Glutamatergic neuron (in vitro differentiated cells): ENCODE measurements at regions not wholly inside any gene's neighbourhood (a gene's known extent, or its start where the extent isn't known, plus 50 kb on each side); places are given as distances from the start of the nearest gene placed in this dataset.
"Not testable (repeated sequence)": the region's sequence is repeated elsewhere in the genome, so short reads cannot be mapped to it uniquely, and the experiment has no call there.

Experiments
- DNase-seq: peaks from one replicate; pipeline ENCODE4 v3.0.0; 2022
- H3K27ac Mint-ChIP-seq: one replicate; pipeline ENCODE4 v1.8.0; 2020; ENCODE audit warnings: mild to moderate bottlenecking, mixed read lengths, inconsistent platforms; ENCODE audit not compliant: unreplicated experiment
- H3K27me3 Mint-ChIP-seq: one replicate; pipeline ENCODE4 v1.8.0; 2020; ENCODE audit warnings: mild to moderate bottlenecking, moderate library complexity, mixed read lengths, inconsistent platforms; ENCODE audit not compliant: unreplicated experiment
- H3K36me3 Mint-ChIP-seq: one replicate; pipeline ENCODE4 v1.8.0; 2020; ENCODE audit warnings: mild to moderate bottlenecking, mixed read lengths, inconsistent platforms; ENCODE audit not compliant: unreplicated experiment
- H3K4me1 Mint-ChIP-seq: one replicate; pipeline ENCODE4 v1.8.0; 2020; ENCODE audit warnings: mild to moderate bottlenecking, low read depth, mixed read lengths, inconsistent platforms; ENCODE audit not compliant: unreplicated experiment
- H3K4me3 Mint-ChIP-seq: one replicate; pipeline ENCODE4 v1.8.0; 2020; ENCODE audit warnings: mild to moderate bottlenecking, mixed read lengths, inconsistent platforms; ENCODE audit not compliant: unreplicated experiment
- H3K9me3 Mint-ChIP-seq: one replicate; pipeline ENCODE4 v1.8.0; 2020; ENCODE audit warnings: mild to moderate bottlenecking, moderate library complexity, mixed read lengths, inconsistent platforms; ENCODE audit not compliant: unreplicated experiment
- TF ChIP-seq, protein P1 (sequence below): fragments of 200-600 bp; sonication (generic); IDR thresholded peaks from one replicate; pipeline ENCODE4 v1.5.0; 2021; ENCODE audit not compliant: partially characterized antibody, unreplicated experiment

DNA sequence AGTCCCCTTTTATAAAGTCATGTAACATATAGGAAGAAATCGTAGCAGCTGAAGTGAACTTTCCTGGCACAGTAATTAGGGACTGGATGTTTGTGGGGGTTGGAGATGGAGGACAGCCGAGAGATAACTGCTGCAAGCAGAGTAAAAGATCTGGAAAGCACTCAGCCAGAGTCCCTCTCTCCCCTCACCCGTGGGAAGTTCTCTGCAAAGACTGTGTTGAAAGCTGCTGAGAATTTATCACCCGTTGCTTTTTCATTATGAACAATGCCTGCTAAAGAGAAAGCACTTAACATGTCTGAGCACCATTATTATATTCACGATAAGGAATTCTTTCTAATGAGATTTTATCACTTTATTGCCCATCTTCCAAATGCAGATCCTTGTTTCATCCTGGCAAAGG lies 248.8 kb downstream of the SHOX2 start:
- H3K36me3 Mint-ChIP-seq = no peaks in the 10 kb centered on the region
- TF ChIP-seq, protein P1, sequence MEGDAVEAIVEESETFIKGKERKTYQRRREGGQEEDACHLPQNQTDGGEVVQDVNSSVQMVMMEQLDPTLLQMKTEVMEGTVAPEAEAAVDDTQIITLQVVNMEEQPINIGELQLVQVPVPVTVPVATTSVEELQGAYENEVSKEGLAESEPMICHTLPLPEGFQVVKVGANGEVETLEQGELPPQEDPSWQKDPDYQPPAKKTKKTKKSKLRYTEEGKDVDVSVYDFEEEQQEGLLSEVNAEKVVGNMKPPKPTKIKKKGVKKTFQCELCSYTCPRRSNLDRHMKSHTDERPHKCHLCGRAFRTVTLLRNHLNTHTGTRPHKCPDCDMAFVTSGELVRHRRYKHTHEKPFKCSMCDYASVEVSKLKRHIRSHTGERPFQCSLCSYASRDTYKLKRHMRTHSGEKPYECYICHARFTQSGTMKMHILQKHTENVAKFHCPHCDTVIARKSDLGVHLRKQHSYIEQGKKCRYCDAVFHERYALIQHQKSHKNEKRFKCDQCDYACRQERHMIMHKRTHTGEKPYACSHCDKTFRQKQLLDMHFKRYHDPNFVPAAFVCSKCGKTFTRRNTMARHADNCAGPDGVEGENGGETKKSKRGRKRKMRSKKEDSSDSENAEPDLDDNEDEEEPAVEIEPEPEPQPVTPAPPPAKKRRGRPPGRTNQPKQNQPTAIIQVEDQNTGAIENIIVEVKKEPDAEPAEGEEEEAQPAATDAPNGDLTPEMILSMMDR = no peak
- no peak overlapping the region for H3K27ac Mint-ChIP-seq
- H3K4me1 Mint-ChIP-seq = peaks cover 2% of the 10 kb centered on the region
- DNase-seq = no peak
- no peaks in the 10 kb centered on the region for H3K9me3 Mint-ChIP-seq
- no peaks in the 10 kb centered on the region for H3K27me3 Mint-ChIP-seq
- H3K4me3 Mint-ChIP-seq = no peak overlapping the region

DNA sequence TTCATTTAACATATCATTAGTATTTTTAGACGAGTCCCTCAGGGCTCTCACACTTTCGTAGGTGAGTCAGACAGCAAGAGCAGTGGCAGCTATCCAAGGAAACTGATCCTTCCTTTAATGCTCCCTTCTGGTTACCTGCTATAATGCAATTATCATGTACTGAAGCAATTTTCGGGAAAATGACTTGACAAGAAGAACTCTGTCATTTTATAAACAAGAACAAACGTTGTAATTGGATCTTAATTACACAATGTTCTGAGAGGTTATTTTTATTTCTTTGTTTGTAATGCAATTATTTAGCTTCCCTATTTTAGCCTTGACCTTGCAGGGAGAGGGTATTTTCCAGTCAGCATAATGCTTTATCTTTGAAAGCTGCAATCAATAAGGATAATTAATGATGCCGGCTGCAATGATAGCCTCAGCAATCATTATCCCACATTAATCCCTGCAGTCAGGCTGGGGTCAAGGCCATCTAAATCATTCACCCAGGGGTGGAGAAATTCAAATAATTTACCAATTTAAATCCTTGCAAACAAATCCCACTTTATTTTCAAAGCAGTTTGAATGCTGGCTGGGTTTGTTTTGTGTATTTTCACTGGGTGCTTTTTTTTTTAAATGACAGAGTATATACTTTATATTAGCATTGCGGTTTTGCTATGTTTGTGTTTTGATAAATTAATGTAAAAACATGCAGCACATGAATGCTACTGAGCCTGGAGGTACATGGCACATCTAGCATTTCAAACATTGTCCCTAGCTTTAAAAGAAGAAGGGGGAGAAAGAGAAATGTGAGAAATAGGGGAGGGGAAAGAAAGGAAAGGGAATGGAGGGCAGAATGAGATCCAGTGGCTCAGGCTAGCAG lies 249.9 kb downstream of the SHOX2 start:
- Mint-ChIP-seq H3K4me3 (no peak overlapping the region), H3K4me1 (no peaks in the 10 kb centered on the region)
- DNase-seq = no peak

DNA sequence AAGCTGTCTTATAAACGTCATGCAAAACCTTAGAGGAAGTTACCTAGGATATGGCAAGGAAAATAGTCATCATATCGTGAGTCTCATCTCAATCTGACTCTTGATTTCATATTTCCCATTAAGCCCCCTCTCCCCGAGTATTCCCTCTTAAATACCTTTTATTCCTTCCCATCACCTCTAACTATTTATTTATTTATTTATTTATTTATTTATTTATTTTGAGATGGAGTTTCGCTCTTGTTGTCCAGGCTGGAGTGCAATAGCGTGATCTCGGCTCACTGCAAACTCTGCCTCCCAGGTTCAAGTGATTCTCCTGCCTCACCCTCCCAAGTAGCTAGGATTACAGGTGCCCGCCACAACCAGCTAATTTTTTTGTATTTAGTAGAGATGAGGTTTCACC lies 260.4 kb downstream of the SHOX2 start:
- H3K36me3 Mint-ChIP-seq, H3K9me3 Mint-ChIP-seq, H3K27ac Mint-ChIP-seq, H3K27me3 Mint-ChIP-seq, DNase-seq, H3K4me1 Mint-ChIP-seq, H3K4me3 Mint-ChIP-seq: not testable (repeated sequence)

More for the DNA sequence above, 249.9 kb downstream of the SHOX2 start:
- Mint-ChIP-seq H3K27me3 (no peaks in the 10 kb centered on the region), H3K27ac (no peak overlapping the region), H3K9me3 (no peaks in the 10 kb centered on the region), H3K36me3 (no peaks in the 10 kb centered on the region)
- TF ChIP-seq, protein P1 = no peak

DNA sequence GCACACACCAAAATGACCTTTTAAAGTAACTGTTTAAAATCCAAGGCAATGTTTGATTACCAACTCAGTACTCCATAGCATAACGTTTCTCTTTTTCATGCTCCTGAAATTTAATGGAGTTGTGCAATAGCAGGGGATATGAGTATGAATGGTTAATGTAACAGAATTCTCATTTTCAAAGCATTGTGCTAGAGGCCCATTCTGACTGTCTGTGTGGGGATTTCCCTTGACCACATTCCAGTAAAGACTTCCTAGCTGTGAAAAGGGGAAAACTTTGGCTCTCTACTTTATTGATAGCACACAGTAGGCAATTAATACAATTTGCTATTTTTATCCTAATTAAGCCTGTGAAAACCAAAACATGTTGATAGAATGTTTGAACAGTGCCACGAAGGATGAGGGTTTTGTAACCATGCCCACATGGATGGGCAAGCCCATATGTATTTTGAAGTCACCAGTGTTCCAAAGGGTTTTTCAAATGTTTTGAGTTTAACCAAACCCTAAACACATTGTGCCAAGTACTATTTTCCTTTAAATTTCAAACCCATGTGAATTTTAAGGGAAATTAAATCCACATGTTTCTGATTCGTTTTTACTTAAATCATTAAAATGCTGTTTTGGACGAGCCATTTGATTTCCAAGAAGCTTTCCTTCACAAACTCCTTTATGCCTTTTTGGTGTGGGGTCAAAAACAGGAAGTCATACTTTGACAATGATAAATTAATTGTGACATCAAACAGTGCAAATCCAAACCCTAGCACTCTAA lies 261.2 kb downstream of the SHOX2 start:
- no peak overlapping the region for H3K27ac Mint-ChIP-seq
- no peaks in the 10 kb centered on the region for H3K9me3 Mint-ChIP-seq
- no peak for DNase-seq
- TF ChIP-seq, protein P1 = no peak
- no peaks in the 10 kb centered on the region for H3K27me3 Mint-ChIP-seq
- H3K36me3 Mint-ChIP-seq = no peaks in the 10 kb centered on the region
- peaks cover 6% of the 10 kb centered on the region for H3K4me1 Mint-ChIP-seq
- H3K4me3 Mint-ChIP-seq = no peak overlapping the region

DNA sequence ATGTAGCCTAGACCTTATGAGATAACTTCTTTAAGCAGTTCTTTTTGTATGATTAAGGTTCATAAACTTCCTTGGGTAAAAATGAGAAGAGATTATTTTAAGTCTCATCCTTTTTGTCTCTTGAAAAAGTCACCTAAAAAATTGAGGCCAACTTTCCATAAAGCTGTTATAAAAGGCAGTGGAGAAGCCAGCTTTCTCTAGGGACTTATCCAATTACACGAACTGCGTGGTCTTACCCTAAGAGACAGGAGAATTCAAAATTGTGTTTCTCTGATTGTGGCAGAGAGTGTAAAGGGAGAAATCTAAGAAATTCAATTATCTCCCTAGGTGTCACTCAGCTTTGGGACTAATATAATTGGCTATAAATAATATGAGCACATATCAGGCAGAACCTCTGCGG lies 262.0 kb downstream of the SHOX2 start:
- DNase-seq = no peak
- no peaks in the 10 kb centered on the region for H3K36me3 Mint-ChIP-seq
- TF ChIP-seq, protein P1 = no peak
- H3K4me3 Mint-ChIP-seq = no peak overlapping the region
- H3K4me1 Mint-ChIP-seq = peaks cover 6% of the 10 kb centered on the region
- H3K27me3 Mint-ChIP-seq = peaks cover 2% of the 10 kb centered on the region
- no peaks in the 10 kb centered on the region for H3K9me3 Mint-ChIP-seq
- H3K27ac Mint-ChIP-seq = no peak overlapping the region
